ENCODE measurements at regions not wholly inside any gene's neighbourhood (a gene's known extent, or its start where the extent isn't known, plus 50 kb on each side); places are given as distances from the start of the nearest gene placed in this dataset.

DNA sequence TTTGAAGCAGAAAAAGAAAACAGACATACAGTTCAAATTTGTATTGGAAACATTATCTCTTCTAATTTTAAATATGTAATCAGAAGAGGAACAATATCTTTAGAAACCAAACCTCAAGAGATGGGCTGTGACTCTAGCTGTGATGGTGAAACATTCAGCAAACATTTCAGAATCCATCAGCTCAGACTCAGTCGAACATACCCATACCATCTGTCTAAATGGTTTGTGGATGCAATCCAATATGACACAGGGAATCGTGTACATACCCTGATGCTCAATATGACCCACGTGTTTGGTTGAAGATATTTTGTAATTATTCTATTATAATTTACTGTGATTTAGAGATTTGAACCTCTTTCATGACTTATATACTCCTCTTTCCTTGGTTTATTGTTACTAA is 665.2 kb upstream of the CDH8 start:
- Histone ChIP-seq H3K27me3 (ENCODE audit: insufficient read depth, low read depth, severe bottlenecking) (peaks cover 3% of the 10 kb centered on the region), H3K4me3 (ENCODE audit: low read depth, low read length) (no peak overlapping the region), H3K27ac (no peak overlapping the region), H3K36me3 (no peaks in the 10 kb centered on the region), H3K9me3 (ENCODE audit: severe bottlenecking) (no peaks in the 10 kb centered on the region)
- DNase-seq: no peak
- TF ChIP-seq, protein P1, sequence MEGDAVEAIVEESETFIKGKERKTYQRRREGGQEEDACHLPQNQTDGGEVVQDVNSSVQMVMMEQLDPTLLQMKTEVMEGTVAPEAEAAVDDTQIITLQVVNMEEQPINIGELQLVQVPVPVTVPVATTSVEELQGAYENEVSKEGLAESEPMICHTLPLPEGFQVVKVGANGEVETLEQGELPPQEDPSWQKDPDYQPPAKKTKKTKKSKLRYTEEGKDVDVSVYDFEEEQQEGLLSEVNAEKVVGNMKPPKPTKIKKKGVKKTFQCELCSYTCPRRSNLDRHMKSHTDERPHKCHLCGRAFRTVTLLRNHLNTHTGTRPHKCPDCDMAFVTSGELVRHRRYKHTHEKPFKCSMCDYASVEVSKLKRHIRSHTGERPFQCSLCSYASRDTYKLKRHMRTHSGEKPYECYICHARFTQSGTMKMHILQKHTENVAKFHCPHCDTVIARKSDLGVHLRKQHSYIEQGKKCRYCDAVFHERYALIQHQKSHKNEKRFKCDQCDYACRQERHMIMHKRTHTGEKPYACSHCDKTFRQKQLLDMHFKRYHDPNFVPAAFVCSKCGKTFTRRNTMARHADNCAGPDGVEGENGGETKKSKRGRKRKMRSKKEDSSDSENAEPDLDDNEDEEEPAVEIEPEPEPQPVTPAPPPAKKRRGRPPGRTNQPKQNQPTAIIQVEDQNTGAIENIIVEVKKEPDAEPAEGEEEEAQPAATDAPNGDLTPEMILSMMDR (IDR thresholded peaks at IDR 0.05; ENCODE audit: low read depth, low read length): no peak

DNA sequence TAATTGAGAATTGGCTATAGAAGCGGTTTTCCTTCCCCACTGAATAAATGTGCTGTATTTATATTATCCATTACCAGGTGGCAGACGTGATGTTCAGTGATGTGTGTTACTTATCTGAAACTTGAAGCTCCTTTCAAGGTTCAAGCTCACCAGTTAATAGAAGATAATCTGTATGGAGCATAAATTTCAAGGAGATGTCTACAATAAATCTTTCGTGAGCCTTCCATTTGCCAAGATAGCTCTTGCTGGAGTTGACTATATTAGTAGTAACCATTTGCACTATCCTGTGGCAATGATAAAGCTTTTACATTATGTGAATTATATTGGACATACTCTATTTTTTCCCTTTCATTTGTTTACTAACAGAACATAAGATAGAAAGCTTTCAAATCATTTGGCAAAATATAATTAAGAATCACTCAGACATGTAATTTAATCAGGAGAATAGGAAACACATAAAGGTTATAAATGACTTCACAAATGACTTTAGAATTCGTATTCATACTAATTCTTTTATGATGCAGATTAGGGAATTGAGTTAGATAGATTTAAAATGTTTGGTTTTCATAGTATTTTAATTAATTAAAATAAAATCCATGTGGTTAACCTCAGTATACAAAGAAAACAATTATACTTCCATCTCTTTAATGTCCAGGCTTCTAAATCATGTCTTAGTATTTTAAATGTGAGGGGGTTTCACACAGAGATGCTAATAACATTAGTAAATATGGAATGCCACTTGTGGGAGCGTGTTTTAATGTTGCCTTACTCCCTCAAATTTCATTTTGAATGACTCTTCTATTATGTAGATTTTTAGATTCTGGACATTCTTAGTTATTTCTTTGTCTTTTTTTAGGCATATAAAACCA is 664.4 kb upstream of the CDH8 start:
- Histone ChIP-seq H3K27ac (no peak overlapping the region), H3K4me3 (ENCODE audit: low read depth, low read length) (no peak overlapping the region), H3K27me3 (ENCODE audit: insufficient read depth, low read depth, severe bottlenecking) (peaks cover 3% of the 10 kb centered on the region), H3K36me3 (no peaks in the 10 kb centered on the region), H3K9me3 (ENCODE audit: severe bottlenecking) (no peaks in the 10 kb centered on the region)
- TF ChIP-seq, protein P1 (IDR thresholded peaks at IDR 0.05; ENCODE audit: low read depth, low read length): no peak
- no peak for DNase-seq

DNA sequence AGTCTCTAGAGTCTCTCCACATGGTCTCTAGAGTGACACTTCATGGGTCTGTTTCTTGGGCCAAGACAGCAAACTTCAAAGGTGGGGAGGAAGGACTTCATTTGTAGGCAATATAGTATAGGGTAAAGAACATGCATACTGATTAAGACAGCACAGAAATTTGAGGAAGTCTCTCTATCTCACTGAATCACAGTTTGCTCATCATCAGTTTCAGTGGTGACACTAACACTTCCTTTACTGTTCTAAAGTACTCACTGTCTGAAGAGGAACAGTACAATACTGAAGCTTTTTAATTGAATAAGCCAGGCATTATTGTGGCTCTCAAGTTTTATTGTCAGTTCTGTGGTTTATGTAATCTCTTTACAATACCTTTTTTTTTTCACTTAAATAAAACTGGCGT is 656.4 kb upstream of the CDH8 start:
- Histone ChIP-seq H3K36me3 (no peaks in the 10 kb centered on the region), H3K4me3 (ENCODE audit: low read depth, low read length) (no peak overlapping the region), H3K9me3 (ENCODE audit: severe bottlenecking) (peaks cover 5% of the 10 kb centered on the region), H3K27me3 (ENCODE audit: insufficient read depth, low read depth, severe bottlenecking) (peaks cover 11% of the 10 kb centered on the region), H3K27ac (no peak overlapping the region)
- TF ChIP-seq, protein P1 (IDR thresholded peaks at IDR 0.05; ENCODE audit: low read depth, low read length): no peak
- no peak for DNase-seq

DNA sequence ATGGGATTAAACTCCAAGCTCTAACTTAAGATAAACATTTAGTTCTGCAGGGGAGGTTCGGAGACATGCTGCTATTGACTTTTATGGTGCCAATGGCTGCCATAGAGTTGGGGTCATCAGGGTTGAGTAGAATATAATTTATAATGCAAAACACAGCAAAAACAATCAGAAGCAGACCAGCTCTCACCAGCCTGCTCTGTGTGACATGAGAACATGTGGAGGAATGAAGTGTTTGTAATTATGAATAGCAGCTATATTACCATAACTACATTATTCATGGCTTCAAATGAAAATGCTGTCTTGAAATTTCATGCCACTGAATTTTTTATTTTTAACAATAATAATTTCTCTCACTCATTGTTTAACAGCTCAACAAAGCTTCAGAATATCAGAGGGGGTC is 645.6 kb upstream of the CDH8 start:
- no peaks in the 10 kb centered on the region for H3K9me3 ChIP-seq (ENCODE audit: severe bottlenecking)
- DNase-seq: no peak
- TF ChIP-seq, protein P1 (IDR thresholded peaks at IDR 0.05; ENCODE audit: low read depth, low read length): no peak
- H3K4me3 ChIP-seq (ENCODE audit: low read depth, low read length): no peak overlapping the region
- no peaks in the 10 kb centered on the region for H3K36me3 ChIP-seq
- H3K27me3 ChIP-seq (ENCODE audit: insufficient read depth, low read depth, severe bottlenecking): peaks cover 7% of the 10 kb centered on the region
- H3K27ac ChIP-seq: no peak overlapping the region

DNA sequence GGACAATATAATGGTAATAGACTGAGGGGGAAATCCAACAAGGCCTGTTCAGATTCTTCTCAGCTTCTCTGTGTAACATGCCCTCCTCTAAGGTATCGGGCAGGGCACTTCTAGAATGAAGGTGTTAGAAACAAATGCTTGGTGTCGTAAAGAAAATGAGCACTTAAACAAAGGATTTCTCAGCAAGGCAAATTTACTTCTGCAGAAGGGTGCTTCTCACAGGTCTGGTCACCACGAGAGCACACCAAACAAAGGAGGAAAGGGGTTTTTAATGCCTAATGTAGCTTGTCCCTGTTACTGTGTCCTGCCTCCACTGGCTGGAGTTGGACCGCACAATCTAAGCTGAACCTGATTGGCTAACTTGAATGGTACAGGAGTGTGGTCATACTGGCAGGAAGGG is 642.6 kb upstream of the CDH8 start:
- Histone ChIP-seq H3K36me3 (no peaks in the 10 kb centered on the region), H3K4me3 (ENCODE audit: low read depth, low read length) (no peak overlapping the region), H3K9me3 (ENCODE audit: severe bottlenecking) (no peaks in the 10 kb centered on the region), H3K27ac (no peak overlapping the region), H3K27me3 (ENCODE audit: insufficient read depth, low read depth, severe bottlenecking) (peaks cover 7% of the 10 kb centered on the region)
- DNase-seq: no peak
- TF ChIP-seq, protein P1 (IDR thresholded peaks at IDR 0.05; ENCODE audit: low read depth, low read length): no peak

DNA sequence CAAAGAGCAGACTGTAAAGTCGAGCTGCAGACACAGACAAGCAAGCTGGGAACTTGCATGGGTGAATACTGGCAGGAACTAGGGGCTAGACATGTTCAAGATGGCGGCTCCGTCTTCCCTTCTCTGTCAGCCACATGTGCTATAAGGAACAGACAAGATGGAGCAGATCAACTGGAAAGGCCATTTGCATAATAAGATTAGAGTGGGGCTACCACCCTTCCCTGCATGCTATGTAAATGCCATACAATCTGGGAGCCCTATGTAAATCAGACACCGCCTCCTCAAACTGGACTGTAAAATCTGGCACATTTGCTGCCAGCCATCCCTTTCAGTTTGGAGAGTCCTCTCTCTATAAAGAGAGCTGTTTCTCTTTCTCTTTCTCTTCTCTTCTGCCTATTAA is 640.1 kb upstream of the CDH8 start:
- Histone ChIP-seq H3K9me3 (ENCODE audit: severe bottlenecking) (no peaks in the 10 kb centered on the region), H3K4me3 (ENCODE audit: low read depth, low read length) (no peak overlapping the region), H3K36me3 (no peaks in the 10 kb centered on the region), H3K27ac (no peak overlapping the region), H3K27me3 (ENCODE audit: insufficient read depth, low read depth, severe bottlenecking) (peaks cover 5% of the 10 kb centered on the region)
- no peak for DNase-seq
- TF ChIP-seq, protein P1 (IDR thresholded peaks at IDR 0.05; ENCODE audit: low read depth, low read length): no peak
